Mesothelial cell of epicardium (in vitro differentiated cells): ENCODE measurements at regions not wholly inside any gene's neighbourhood (a gene's known extent, or its start where the extent isn't known, plus 50 kb on each side); places are given as distances from the start of the nearest gene placed in this dataset.
A peak's percentile ranks its signal among the peaks of the same experiment; 100 is the strongest.

Source experiments
- DNase-seq, 2 experiments: peaks; one replicate each; pipeline ENCODE4 v3.0.0; 2021; ENCODE audit warnings: low spot score in 2 of 2; ENCODE audit not compliant: unreplicated experiment in 2 of 2
- H3K27ac Mint-ChIP-seq: 2 replicates; pipeline ENCODE4 v1.8.0; 2021; ENCODE audit warnings: mixed read lengths
- H3K27me3 Mint-ChIP-seq: 2 replicates; pipeline ENCODE4 v1.8.0; 2021; ENCODE audit warnings: low read depth, mixed read lengths
- H3K36me3 Mint-ChIP-seq: 2 replicates; pipeline ENCODE4 v1.8.0; 2021; ENCODE audit warnings: mixed read lengths
- H3K4me1 Mint-ChIP-seq: 2 replicates; pipeline ENCODE4 v1.8.0; 2021; ENCODE audit warnings: mixed read lengths
- H3K4me3 Mint-ChIP-seq: 2 replicates; pipeline ENCODE4 v1.8.0; 2021; ENCODE audit warnings: mild to moderate bottlenecking, moderate library complexity, mixed read lengths
- H3K9me3 Mint-ChIP-seq: 2 replicates; pipeline ENCODE4 v1.8.0; 2021; ENCODE audit warnings: mixed read lengths
- TF ChIP-seq, protein P1 (sequence below): fragments of 200-600 bp; sonication (generic); IDR thresholded peaks from one replicate; pipeline ENCODE4 v1.5.0; 2021; ENCODE audit warnings: antibody characterized with exemption; ENCODE audit not compliant: unreplicated experiment

DNA sequence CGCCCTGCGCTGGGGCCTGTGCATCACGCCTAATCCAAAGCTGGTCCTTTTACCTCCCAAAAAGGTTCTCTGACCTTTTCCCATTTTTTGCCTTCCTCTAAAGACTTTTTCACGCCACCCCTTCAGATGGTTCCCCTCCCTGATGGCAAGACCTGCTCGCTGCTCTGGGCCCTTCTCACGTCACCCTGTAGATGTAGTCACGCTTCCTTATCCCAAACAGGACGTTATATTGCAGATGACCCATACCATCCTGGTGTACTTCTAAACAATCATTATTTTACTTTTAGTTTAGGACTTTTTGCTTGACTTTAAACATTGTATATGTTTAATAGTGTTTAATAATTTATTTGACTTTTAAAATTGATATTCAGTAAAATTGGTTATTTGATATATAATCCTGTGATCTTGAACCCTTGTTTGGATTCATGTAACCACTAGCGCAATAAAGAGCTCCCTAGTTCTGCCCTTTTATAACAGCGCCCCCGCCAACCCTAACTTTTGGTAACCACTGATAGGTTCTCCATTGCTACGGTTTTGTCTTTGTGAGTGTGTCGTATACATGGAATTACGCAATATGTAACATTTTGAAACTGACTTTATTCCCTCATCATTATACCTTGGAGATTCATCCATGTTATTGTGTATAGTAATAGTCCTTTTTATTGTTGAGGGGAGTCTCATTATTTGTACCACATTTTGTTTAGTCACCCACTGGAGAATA, 159.0 kb upstream of the CHRNA7 start:
- peaks cover 8% of the 10 kb centered on the region for H3K4me1 Mint-ChIP-seq
- no peaks in the 10 kb centered on the region for H3K36me3 Mint-ChIP-seq
- H3K27me3 Mint-ChIP-seq = peaks cover 56% of the 10 kb centered on the region
- DNase-seq = no peak
- peak overlapping the region; percentile 91 for H3K4me3 Mint-ChIP-seq
- H3K27ac Mint-ChIP-seq = peak overlapping the region; percentile 92
- TF ChIP-seq, protein P1, sequence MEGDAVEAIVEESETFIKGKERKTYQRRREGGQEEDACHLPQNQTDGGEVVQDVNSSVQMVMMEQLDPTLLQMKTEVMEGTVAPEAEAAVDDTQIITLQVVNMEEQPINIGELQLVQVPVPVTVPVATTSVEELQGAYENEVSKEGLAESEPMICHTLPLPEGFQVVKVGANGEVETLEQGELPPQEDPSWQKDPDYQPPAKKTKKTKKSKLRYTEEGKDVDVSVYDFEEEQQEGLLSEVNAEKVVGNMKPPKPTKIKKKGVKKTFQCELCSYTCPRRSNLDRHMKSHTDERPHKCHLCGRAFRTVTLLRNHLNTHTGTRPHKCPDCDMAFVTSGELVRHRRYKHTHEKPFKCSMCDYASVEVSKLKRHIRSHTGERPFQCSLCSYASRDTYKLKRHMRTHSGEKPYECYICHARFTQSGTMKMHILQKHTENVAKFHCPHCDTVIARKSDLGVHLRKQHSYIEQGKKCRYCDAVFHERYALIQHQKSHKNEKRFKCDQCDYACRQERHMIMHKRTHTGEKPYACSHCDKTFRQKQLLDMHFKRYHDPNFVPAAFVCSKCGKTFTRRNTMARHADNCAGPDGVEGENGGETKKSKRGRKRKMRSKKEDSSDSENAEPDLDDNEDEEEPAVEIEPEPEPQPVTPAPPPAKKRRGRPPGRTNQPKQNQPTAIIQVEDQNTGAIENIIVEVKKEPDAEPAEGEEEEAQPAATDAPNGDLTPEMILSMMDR = no peak
- no peaks in the 10 kb centered on the region for H3K9me3 Mint-ChIP-seq

DNA sequence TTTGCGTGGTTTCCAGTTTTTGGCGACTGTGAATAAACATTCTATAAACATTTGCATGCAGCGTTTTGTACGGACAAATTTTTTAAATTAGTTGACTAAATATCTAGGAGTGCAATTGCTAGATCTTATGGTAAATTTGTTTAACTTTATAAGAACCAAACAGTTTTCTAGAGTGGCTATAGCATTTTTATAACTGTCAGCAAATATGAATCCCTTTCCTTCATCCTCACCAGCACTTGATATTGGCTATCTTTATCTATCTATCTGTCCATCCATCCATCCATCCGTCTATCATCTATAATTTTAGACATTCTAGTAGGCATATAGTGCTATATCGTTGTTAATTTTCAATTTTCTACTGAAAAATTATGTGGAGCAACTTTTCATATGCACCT, 158.4 kb upstream of the CHRNA7 start:
- TF ChIP-seq, protein P1 = no peak
- peaks cover 55% of the 10 kb centered on the region for H3K27me3 Mint-ChIP-seq
- H3K4me3 Mint-ChIP-seq = no peak overlapping the region
- peaks cover 8% of the 10 kb centered on the region for H3K4me1 Mint-ChIP-seq
- H3K36me3 Mint-ChIP-seq = no peaks in the 10 kb centered on the region
- H3K9me3 Mint-ChIP-seq = no peaks in the 10 kb centered on the region
- DNase-seq = no peak
- H3K27ac Mint-ChIP-seq = no peak overlapping the region

DNA sequence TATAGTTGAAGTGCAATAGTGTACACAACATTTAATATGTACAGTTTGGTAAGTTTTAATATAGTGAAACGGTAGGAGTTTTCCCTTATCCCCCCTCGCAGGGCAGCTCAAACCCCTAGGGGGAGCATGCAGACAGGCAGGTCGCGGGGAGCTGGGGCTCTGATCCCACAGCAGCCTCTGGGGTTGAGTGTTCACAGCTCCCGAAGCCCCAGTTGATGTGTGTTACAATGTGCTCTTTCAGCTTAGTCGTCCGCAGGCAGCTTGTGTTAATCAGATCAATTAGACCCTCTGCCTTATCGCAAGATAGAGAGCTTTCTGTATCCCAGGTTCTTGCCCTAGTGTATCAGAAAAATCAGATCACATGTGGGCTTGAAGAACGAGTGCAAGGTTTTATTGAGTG, 143.1 kb upstream of the CHRNA7 start:
- Mint-ChIP-seq H3K9me3 (peaks cover 9% of the 10 kb centered on the region), H3K4me3 (no peak overlapping the region), H3K36me3 (no peaks in the 10 kb centered on the region), H3K27ac (no peak overlapping the region), H3K4me1 (no peaks in the 10 kb centered on the region), H3K27me3 (peaks cover 13% of the 10 kb centered on the region)
- TF ChIP-seq, protein P1 = no peak
- no peak for DNase-seq

DNA sequence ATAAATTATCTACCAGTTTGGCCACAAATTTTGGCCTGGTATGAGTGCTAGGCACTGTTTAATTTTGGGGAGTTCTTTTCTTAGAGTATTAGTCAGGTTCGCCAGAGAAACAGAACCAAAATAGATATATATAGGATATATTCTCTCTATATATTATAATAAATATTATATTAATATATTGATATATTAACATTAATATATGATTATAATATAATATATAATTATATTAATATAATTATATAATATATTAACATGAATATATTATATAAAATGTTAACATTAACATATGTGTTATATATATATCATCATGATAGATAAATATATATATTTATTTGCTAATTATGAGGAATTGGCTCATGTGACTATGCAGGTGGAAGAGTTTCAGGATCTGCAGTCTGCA, 137.8 kb upstream of the CHRNA7 start:
- H3K4me3 Mint-ChIP-seq = no peak overlapping the region
- peaks cover 13% of the 10 kb centered on the region for H3K27me3 Mint-ChIP-seq
- no peak for DNase-seq
- TF ChIP-seq, protein P1 = no peak
- no peaks in the 10 kb centered on the region for H3K4me1 Mint-ChIP-seq
- peaks cover 15% of the 10 kb centered on the region for H3K9me3 Mint-ChIP-seq
- H3K27ac Mint-ChIP-seq = no peak overlapping the region
- H3K36me3 Mint-ChIP-seq = no peaks in the 10 kb centered on the region

DNA sequence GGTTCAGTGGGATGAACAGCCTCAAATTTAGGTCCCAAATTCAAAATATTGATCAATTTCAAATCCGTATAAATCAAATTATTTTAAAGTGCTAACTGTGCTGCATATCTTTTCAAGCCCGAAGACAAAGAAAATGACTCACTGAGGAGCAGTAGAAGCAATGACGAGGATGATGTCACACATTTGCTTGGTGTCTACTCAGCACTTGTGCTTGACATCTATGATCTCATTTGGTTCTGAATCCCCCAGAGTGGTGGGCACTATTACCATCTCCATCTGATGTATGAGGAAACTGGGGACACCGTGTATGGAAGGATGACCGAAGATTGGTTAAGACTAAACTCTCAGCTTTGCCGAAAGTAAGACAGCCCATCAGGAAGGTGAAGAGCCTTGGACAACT, 136.5 kb upstream of the CHRNA7 start:
- Mint-ChIP-seq H3K9me3 (peaks cover 24% of the 10 kb centered on the region), H3K4me3 (no peak overlapping the region), H3K4me1 (no peaks in the 10 kb centered on the region), H3K27ac (no peak overlapping the region), H3K36me3 (no peaks in the 10 kb centered on the region), H3K27me3 (peaks cover 3% of the 10 kb centered on the region)
- TF ChIP-seq, protein P1 = no peak
- DNase-seq = no peak

DNA sequence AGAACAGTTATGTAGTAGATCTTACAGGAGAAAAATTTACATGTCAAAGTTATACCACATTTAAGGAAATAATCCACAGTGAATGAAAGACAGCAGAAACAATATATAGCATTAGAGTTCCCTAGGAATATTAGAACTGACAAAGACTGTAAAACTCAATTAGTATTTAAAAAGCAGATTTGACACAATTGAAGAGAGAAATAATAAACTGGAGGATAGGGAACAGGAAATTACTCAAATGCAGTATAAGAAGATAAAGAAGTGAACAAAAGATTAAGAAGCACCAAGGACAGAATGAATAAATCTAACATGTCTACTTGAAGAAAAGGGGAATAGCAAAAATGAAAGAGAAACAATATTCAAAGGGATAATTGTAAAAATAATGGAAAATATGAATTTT, 132.6 kb upstream of the CHRNA7 start:
- H3K36me3 Mint-ChIP-seq = no peaks in the 10 kb centered on the region
- no peak for DNase-seq
- H3K4me3 Mint-ChIP-seq = no peak overlapping the region
- peaks cover 34% of the 10 kb centered on the region for H3K9me3 Mint-ChIP-seq
- H3K27ac Mint-ChIP-seq = no peak overlapping the region
- TF ChIP-seq, protein P1 = no peak
- H3K27me3 Mint-ChIP-seq = no peaks in the 10 kb centered on the region
- no peaks in the 10 kb centered on the region for H3K4me1 Mint-ChIP-seq
